Karpas-422 (cell line): ENCODE measurements at regions not wholly inside any gene's neighbourhood (a gene's known extent, or its start where the extent isn't known, plus 50 kb on each side); places are given as distances from the start of the nearest gene placed in this dataset.
"Not testable (repeated sequence)": the region's sequence is repeated elsewhere in the genome, so short reads cannot be mapped to it uniquely, and the experiment has no call there.

ENCODE experiments used
- DNase-seq: peaks from one replicate; pipeline ENCODE4 v3.0.0-alpha.2; 2015
- H2AFZ ChIP-seq: fragments of 200-600 bp; sonication (generic); 2 replicates; pipeline ENCODE4 v1.6.1; 2014; ENCODE audit warnings: antibody characterized with exemption, low read length, mixed read lengths
- H3K27ac ChIP-seq: fragments of 200-600 bp; sonication (generic); 2 replicates; pipeline ENCODE4 v1.5.1; 2014; ENCODE audit warnings: mild to moderate bottlenecking, low read length, moderate library complexity
- H3K27me3 ChIP-seq: fragments of 200-600 bp; sonication (generic); 2 replicates; pipeline ENCODE4 v1.6.1; 2014; ENCODE audit warnings: low read length, mixed read lengths
- H3K36me3 ChIP-seq: fragments of 200-600 bp; sonication (generic); 2 replicates; pipeline ENCODE4 v1.6.1; 2014; ENCODE audit warnings: low read length, mixed read lengths; ENCODE audit not compliant: insufficient read depth
- H3K4me1 ChIP-seq: fragments of 200-600 bp; sonication (generic); 2 replicates; pipeline ENCODE4 v1.6.1; 2014; ENCODE audit warnings: mild to moderate bottlenecking, low read length, mixed read lengths
- H3K4me2 ChIP-seq: fragments of 200-600 bp; sonication (generic); 2 replicates; pipeline ENCODE4 v1.6.1; 2014; ENCODE audit warnings: low read length, low read depth, mild to moderate bottlenecking; ENCODE audit not compliant: poor library complexity, severe bottlenecking
- H3K4me3 ChIP-seq: fragments of 200-600 bp; sonication (generic); 2 replicates; pipeline ENCODE4 v1.5.1; 2014; ENCODE audit warnings: mild to moderate bottlenecking, antibody characterized with exemption, low read length, mixed read lengths
- H3K79me2 ChIP-seq: fragments of 200-600 bp; sonication (generic); 2 replicates; pipeline ENCODE4 v1.6.1; 2014; ENCODE audit warnings: mild to moderate bottlenecking, low read length, mixed read lengths
- H3K9ac ChIP-seq: fragments of 200-600 bp; sonication (generic); 2 replicates; pipeline ENCODE4 v1.6.0; 2014; ENCODE audit warnings: low read length
- H3K9me2 ChIP-seq: fragments of 200-600 bp; sonication (generic), shearing (Covaris generic); replicated peaks from 2 replicates; pipeline ENCODE4 v1.6.0; 2014; ENCODE audit warnings: mild to moderate bottlenecking, low read length, moderate library complexity; ENCODE audit not compliant: insufficient read depth
- H3K9me3 ChIP-seq: fragments of 300-700, 200-600 bp; sonication (generic); 2 replicates; pipeline ENCODE4 v1.6.1; 2014; ENCODE audit warnings: low read length, mixed read lengths
- H4K20me1 ChIP-seq: fragments of 200-600 bp; sonication (generic); 2 replicates; pipeline ENCODE4 v1.6.1; 2014; ENCODE audit warnings: mild to moderate bottlenecking, antibody characterized with exemption, low read length, low read depth; ENCODE audit not compliant: insufficient read depth

DNA sequence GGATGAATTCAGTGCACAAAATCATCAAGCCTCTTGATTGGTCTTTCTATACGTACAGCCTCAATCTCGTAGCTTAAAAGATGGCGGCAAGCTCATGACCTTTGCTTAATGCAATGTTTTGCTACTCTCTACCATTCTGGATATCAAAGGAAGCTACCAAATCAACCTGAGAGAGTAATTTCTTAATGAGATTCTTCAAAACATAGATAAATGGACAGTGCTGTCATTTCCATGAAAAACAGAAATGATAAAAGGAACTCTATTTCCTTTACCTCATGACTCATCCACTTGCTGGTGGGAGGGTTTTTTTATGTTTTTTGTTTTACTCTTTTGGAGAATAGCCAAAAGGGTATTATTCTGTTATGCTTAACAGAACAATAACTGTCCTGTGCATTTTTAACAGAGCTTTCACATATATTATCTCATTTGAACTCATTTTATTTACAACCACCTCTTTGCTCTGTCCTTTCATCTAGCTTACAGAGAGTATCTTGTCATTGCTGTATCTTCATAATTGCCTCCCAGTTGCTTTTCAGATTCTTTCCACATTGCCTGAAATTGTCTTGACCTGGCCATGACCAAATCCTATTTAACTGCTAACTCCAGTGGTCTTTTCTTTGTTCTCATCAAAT is 138.6 kb upstream of the GPR101 start:
- no peaks in the 10 kb centered on the region for H3K27me3 ChIP-seq
- no peak overlapping the region for H2AFZ ChIP-seq
- H3K9me2 ChIP-seq: no peaks in the 10 kb centered on the region
- H3K79me2 ChIP-seq: no peaks in the 10 kb centered on the region
- no peaks in the 10 kb centered on the region for H3K36me3 ChIP-seq
- DNase-seq: no peak
- H3K27ac ChIP-seq: no peak overlapping the region
- no peak overlapping the region for H3K4me2 ChIP-seq
- H3K9ac ChIP-seq: no peak overlapping the region
- H4K20me1 ChIP-seq: no peaks in the 10 kb centered on the region
- no peak overlapping the region for H3K4me3 ChIP-seq
- no peaks in the 10 kb centered on the region for H3K4me1 ChIP-seq
- no peaks in the 10 kb centered on the region for H3K9me3 ChIP-seq

DNA sequence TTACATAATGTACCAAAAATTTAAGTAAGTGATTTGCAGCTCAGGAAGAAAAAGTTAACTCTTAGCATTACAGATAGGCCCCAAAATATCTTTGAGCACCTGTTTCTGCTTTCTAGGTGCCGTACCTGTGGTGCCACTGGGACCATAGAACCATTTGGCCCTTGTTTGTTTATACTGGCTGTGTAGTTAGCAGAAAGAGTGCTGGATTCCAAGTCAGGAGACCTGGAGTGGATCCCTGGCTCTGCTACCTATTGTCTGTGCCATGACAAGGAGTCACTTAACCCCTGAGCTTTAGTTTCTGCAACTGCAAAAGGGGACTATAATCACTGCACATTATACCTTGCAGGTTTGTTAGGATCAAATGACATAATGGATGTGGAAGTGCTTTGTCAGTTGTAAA is 137.8 kb upstream of the GPR101 start:
- Histone ChIP-seq H2AFZ (no peak overlapping the region), H4K20me1 (no peaks in the 10 kb centered on the region), H3K4me3 (no peak overlapping the region)

DNA sequence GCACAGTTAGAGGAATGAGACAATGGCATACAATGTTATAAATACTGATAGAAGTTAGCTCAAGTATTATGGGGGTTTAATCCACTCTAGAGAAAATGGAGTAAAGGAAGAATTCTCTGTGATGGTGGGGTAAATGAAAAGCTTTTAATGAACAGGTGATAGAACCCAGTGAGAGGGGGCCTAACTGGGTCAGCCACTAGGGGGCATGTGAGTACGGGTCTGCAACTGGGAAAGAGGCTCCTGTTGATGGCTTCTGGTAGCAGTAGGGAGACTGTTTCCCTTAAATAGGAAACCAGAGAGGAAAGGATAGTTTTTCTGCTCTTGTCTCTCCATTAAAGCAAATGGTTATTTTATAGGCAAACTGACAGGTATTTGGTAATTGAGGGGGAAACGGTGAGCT is 132.8 kb upstream of the GPR101 start:
- Histone ChIP-seq H4K20me1 (no peaks in the 10 kb centered on the region), H3K4me1 (no peaks in the 10 kb centered on the region), H3K9ac (no peak overlapping the region), H3K36me3 (no peaks in the 10 kb centered on the region), H3K79me2 (no peaks in the 10 kb centered on the region), H3K27ac (no peak overlapping the region), H3K9me3 (no peaks in the 10 kb centered on the region), H3K4me2 (no peak overlapping the region), H2AFZ (no peak overlapping the region), H3K27me3 (no peaks in the 10 kb centered on the region), H3K9me2 (no peaks in the 10 kb centered on the region), H3K4me3 (no peak overlapping the region)
- DNase-seq: no peak

More for the DNA sequence above, 137.8 kb upstream of the GPR101 start:
- H3K27ac ChIP-seq: no peak overlapping the region
- H3K4me1 ChIP-seq: no peaks in the 10 kb centered on the region
- no peaks in the 10 kb centered on the region for H3K79me2 ChIP-seq
- no peaks in the 10 kb centered on the region for H3K27me3 ChIP-seq
- H3K4me2 ChIP-seq: no peak overlapping the region
- H3K9me3 ChIP-seq: no peaks in the 10 kb centered on the region
- no peak for DNase-seq
- H3K9ac ChIP-seq: no peak overlapping the region
- H3K36me3 ChIP-seq: no peaks in the 10 kb centered on the region
- no peaks in the 10 kb centered on the region for H3K9me2 ChIP-seq

DNA sequence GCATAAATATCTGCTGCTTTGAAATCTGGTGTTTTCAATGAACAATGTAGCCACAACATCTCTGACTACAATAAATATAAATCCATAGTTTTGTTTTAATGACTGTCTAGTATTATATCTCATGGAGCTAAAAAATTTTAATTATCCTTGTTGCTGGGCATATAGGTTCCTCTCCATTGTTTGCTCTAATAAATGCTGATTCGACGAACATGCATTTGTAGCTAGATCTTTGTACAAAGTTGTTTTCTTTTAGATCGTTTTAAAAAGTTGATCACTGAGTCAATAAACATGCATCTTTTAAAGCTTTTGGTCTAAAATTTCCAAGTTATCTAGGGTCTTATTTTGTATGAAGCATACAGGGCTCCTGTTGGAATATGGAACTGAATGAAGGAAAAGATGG is 130.5 kb upstream of the GPR101 start:
- no peaks in the 10 kb centered on the region for H3K9me2 ChIP-seq
- no peaks in the 10 kb centered on the region for H4K20me1 ChIP-seq
- DNase-seq: no peak
- H2AFZ ChIP-seq: no peak overlapping the region
- H3K9ac ChIP-seq: no peak overlapping the region
- no peaks in the 10 kb centered on the region for H3K79me2 ChIP-seq
- no peak overlapping the region for H3K4me2 ChIP-seq
- no peak overlapping the region for H3K27ac ChIP-seq
- H3K36me3 ChIP-seq: no peaks in the 10 kb centered on the region
- no peaks in the 10 kb centered on the region for H3K4me1 ChIP-seq
- no peaks in the 10 kb centered on the region for H3K9me3 ChIP-seq
- no peaks in the 10 kb centered on the region for H3K27me3 ChIP-seq
- no peak overlapping the region for H3K4me3 ChIP-seq

DNA sequence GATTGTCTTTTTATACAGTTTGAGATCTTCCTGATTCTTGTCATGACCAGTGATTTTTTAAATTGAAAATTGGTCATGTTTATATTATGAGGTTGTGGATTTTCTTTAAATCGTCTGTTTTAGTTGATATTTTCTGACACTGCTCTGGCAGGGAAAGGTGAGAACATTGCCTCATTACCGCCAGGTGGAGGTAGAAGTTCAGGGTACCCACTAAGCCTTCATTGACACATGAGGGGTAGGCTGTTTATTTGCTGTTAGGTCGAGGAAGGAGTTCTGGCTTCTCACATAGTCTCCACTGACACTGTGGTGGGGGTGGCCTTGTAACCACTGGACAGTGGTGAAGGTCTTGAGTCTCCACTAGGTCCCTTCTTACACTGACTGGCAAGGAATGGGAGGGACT is 117.6 kb upstream of the GPR101 start:
- Histone ChIP-seq H3K4me2 (no peak overlapping the region), H3K27me3 (no peaks in the 10 kb centered on the region), H3K9me3 (no peaks in the 10 kb centered on the region), H3K79me2 (no peaks in the 10 kb centered on the region), H2AFZ (no peak overlapping the region), H3K27ac (no peak overlapping the region), H4K20me1 (no peaks in the 10 kb centered on the region), H3K4me1 (no peaks in the 10 kb centered on the region), H3K36me3 (no peaks in the 10 kb centered on the region), H3K4me3 (no peak overlapping the region), H3K9me2 (no peaks in the 10 kb centered on the region), H3K9ac (no peak overlapping the region)
- DNase-seq: no peak

DNA sequence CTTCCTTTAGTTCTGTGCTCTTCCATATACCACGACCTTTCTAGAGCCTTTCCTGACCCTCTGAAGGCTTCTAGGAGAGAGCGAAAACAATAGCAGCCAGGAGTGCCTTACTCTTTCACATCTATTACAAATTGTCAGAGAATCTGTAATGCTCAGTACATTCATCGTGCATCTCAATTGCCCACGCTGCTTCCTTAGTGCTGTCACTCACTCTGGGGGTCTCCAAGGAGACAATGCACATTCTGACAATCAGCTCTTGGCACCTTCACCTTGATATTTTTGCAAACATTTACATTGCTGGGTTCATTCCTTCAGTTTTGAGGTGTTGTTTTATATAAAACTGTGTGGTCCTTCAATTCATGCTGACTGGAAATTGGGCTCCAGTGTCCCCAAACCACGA is 110.1 kb upstream of the GPR101 start:
- Histone ChIP-seq H3K4me3 (no peak overlapping the region), H3K9me3 (no peaks in the 10 kb centered on the region), H3K79me2 (no peaks in the 10 kb centered on the region), H3K27ac (no peak overlapping the region), H2AFZ (no peak overlapping the region), H3K27me3 (no peaks in the 10 kb centered on the region), H3K9me2 (no peaks in the 10 kb centered on the region), H3K9ac (no peak overlapping the region), H3K4me1 (no peaks in the 10 kb centered on the region), H3K36me3 (no peaks in the 10 kb centered on the region), H3K4me2 (no peak overlapping the region), H4K20me1 (no peaks in the 10 kb centered on the region)
- no peak for DNase-seq

DNA sequence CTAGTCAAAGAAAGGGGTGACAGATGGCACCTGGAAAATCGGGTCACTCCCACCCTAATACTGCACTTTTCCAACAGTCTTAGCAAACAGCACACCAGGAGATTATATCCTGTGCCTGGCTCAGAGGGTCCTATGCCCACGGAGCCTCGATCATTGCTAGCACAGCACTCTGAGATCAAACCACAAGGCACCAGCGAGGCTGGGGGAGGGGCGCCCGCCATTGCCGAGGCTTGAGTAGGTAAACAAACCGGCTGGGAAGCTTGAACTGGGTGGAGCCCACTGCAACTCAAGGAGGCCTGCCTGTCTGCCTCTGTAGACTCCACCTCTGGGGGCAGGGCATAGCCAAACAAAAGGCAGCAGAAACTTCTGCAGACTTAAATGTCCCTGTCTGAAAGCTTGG is 88.9 kb upstream of the GPR101 start:
- H3K9me2 ChIP-seq, H2AFZ ChIP-seq, H3K27ac ChIP-seq, H3K27me3 ChIP-seq, H3K79me2 ChIP-seq, DNase-seq, H3K9me3 ChIP-seq, H3K4me2 ChIP-seq, H3K4me3 ChIP-seq, H3K4me1 ChIP-seq, H4K20me1 ChIP-seq, H3K36me3 ChIP-seq, H3K9ac ChIP-seq: not testable (repeated sequence)

DNA sequence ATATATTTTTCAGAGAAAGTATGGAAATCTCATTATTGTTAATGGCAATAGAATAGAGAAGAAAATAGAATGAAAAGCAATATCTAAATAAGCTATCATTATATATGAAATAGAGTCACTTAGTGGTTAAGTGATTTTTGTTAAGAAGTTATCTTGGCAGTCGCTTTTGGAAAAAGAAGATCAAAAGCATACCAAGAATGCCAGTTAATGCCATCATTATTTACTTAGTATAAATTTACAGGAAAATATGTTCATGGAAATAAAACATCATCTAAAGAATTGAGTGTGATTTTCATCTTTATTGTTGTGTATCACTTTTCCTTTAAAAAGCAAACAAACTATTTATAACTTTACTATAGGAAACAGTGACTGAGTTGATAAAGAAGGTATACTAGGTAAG is 85.3 kb upstream of the GPR101 start:
- no peaks in the 10 kb centered on the region for H3K4me1 ChIP-seq
- H3K4me3 ChIP-seq: no peak overlapping the region
- H3K4me2 ChIP-seq: no peak overlapping the region
- H3K9ac ChIP-seq: no peak overlapping the region
- H3K9me2 ChIP-seq: no peaks in the 10 kb centered on the region
- H3K36me3 ChIP-seq: no peaks in the 10 kb centered on the region
- no peaks in the 10 kb centered on the region for H4K20me1 ChIP-seq
- no peaks in the 10 kb centered on the region for H3K9me3 ChIP-seq
- no peaks in the 10 kb centered on the region for H3K79me2 ChIP-seq
- no peaks in the 10 kb centered on the region for H3K27me3 ChIP-seq
- H2AFZ ChIP-seq: no peak overlapping the region
- no peak for DNase-seq
- no peak overlapping the region for H3K27ac ChIP-seq

DNA sequence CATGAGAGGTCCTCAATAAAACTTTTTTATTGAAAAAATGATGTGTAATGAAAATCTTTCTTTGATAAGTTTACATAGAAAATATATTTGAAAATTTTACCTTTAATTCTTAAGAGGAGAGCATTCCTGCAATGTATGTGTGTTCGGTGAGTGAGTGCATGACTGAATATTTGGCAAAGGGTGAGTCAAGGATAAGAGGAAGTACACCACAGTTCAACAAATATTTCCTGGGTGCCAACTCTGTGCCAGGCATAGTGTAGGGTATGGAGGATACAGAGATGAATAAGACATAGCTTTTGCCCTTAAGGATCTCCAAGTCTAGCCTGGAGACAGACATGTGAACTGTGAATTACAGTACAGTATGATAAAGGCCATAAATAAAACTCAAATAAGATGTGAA is 84.7 kb upstream of the GPR101 start:
- Histone ChIP-seq H3K4me2 (no peak overlapping the region), H3K9me3 (no peaks in the 10 kb centered on the region), H4K20me1 (no peaks in the 10 kb centered on the region), H3K9ac (no peak overlapping the region), H3K4me3 (no peak overlapping the region), H3K27ac (no peak overlapping the region), H3K79me2 (no peaks in the 10 kb centered on the region), H2AFZ (no peak overlapping the region), H3K9me2 (no peaks in the 10 kb centered on the region), H3K27me3 (no peaks in the 10 kb centered on the region), H3K4me1 (no peaks in the 10 kb centered on the region), H3K36me3 (no peaks in the 10 kb centered on the region)
- DNase-seq: no peak
